ENCODE measurements at regions not wholly inside any gene's neighbourhood (a gene's known extent, or its start where the extent isn't known, plus 50 kb on each side); places are given as distances from the start of the nearest gene placed in this dataset.

DNA sequence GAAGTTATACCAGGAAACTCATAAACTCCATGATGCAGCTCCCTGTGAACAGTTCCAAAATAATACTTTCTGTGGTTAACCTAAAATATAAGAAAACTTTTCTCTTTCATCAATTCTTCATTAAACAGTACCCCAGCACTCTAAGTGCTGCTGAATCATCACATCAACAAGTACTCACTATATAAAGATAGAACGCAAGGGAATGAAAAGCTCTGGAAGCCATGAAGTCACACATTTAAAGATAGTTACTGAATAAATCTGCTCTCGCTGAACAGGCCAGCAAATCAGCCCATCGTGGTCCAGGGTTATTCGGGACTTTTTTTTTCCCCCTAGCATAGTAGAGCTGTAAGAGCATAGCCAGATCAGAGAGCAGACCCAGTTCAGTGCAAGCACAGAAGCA, 254.3 kb downstream of the IPMK start:
- no peak overlapping the region for H3K4me2 ChIP-seq (ENCODE audit: low read length)
- no peaks in the 10 kb centered on the region for H3K9me3 ChIP-seq (ENCODE audit: low read length)
- no peak for TF ChIP-seq EZH2phosphoT487 (IDR thresholded peaks at IDR 0.05; ENCODE audit: borderline replicate concordance, low read depth, low read length)
- TF ChIP-seq CTCF (conservative IDR thresholded peaks at IDR 0.05; ENCODE audit: low read length): no peak
- no peak for DNase-seq (ENCODE audit: low spot score)
- ChIA-PET POLR2A (no interaction called here), CTCF (ENCODE audit: unreplicated experiment) (no interaction called here)
- no peak overlapping the region for H3K27ac ChIP-seq (ENCODE audit: low read depth, low read length, poor library complexity, severe bottlenecking)
- intact Hi-C loops (cut with micrococcal nuclease; ENCODE audit: unreplicated experiment): no loop called here
- H3K4me1 ChIP-seq (ENCODE audit: insufficient read depth, low read length, poor library complexity, severe bottlenecking): no peaks in the 10 kb centered on the region
- no TSS peak for BruUV-seq (replicated peaks)
- H3K4me3 ChIP-seq (ENCODE audit: low read depth, low read length, poor library complexity, severe bottlenecking): no peak overlapping the region
- no peak overlapping the region for H2AFZ ChIP-seq (ENCODE audit: low read length)
- no peaks in the 10 kb centered on the region for H4K20me1 ChIP-seq (ENCODE audit: insufficient read depth, low read length)
- H3K36me3 ChIP-seq (ENCODE audit: insufficient read depth, low read length): no peaks in the 10 kb centered on the region
- H3K9me2 ChIP-seq (ENCODE audit: insufficient read depth, low read length): 0 out of 2 replicates have a peak, but pooled peaks cover 3% of the 10 kb centered on the region
- H3K79me2 ChIP-seq (ENCODE audit: insufficient read depth, low read depth, low read length): no peaks in the 10 kb centered on the region

GRCh38 chr10:58010073-58010702, 257.5 kb downstream of the IPMK start:
- Histone ChIP-seq H3K4me3 (ENCODE audit: low read depth, low read length, poor library complexity, severe bottlenecking) (no peak overlapping the region), H3K4me1 (ENCODE audit: insufficient read depth, low read length, poor library complexity, severe bottlenecking) (no peaks in the 10 kb centered on the region), H3K27ac (ENCODE audit: low read depth, low read length, poor library complexity, severe bottlenecking) (no peak overlapping the region), H4K20me1 (ENCODE audit: insufficient read depth, low read length) (no peaks in the 10 kb centered on the region), H3K9me2 (ENCODE audit: insufficient read depth, low read length) (no peaks in the 10 kb centered on the region), H3K4me2 (ENCODE audit: low read length) (no peak overlapping the region), H3K9me3 (ENCODE audit: low read length) (no peaks in the 10 kb centered on the region), H2AFZ (ENCODE audit: low read length) (no peak overlapping the region), H3K79me2 (ENCODE audit: insufficient read depth, low read depth, low read length) (no peaks in the 10 kb centered on the region), H3K36me3 (ENCODE audit: insufficient read depth, low read length) (no peaks in the 10 kb centered on the region)
- intact Hi-C loops (cut with micrococcal nuclease; ENCODE audit: unreplicated experiment): no loop called here
- DNase-seq (ENCODE audit: low spot score): no peak
- ChIA-PET CTCF (ENCODE audit: unreplicated experiment) (no interaction called here), POLR2A (no interaction called here)
- TF ChIP-seq CTCF (conservative IDR thresholded peaks at IDR 0.05; ENCODE audit: low read length) (no peak), EZH2phosphoT487 (IDR thresholded peaks at IDR 0.05; ENCODE audit: borderline replicate concordance, low read depth, low read length) (no peak)
- no TSS peak for BruUV-seq (replicated peaks)

DNA sequence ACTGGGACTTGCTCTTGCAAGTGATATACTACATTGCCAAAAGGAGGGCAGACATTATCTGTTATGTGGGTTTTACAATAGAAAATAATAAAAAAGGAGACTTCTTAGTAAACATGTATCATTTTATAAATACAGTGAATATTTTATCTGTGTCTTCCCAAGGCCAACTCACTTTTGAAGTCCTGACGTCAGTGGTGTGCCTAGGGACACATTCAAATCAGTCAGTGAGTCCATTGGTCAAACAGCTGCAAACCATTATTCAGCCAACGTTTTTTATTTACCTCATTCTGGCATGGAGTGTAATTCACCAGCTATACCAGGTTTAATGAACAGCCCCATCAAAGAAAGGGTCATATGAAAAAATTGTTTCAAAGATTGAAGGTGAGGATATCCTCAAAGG, 263.7 kb downstream of the IPMK start:
- no peak overlapping the region for H3K27ac ChIP-seq (ENCODE audit: low read depth, low read length, poor library complexity, severe bottlenecking)
- H3K9me3 ChIP-seq (ENCODE audit: low read length): no peaks in the 10 kb centered on the region
- intact Hi-C loops (cut with micrococcal nuclease; ENCODE audit: unreplicated experiment): no loop called here
- no peaks in the 10 kb centered on the region for H3K4me1 ChIP-seq (ENCODE audit: insufficient read depth, low read length, poor library complexity, severe bottlenecking)
- H3K9me2 ChIP-seq (ENCODE audit: insufficient read depth, low read length): no peaks in the 10 kb centered on the region
- H3K4me3 ChIP-seq (ENCODE audit: low read depth, low read length, poor library complexity, severe bottlenecking): no peak overlapping the region
- ChIA-PET POLR2A (interaction anchor here (0.6 kb wide), 1 partner anchor 689 kb away, joined by 3 read pairs; no protein-coding TSS in a partner anchor), CTCF (ENCODE audit: unreplicated experiment) (no interaction called here)
- DNase-seq (ENCODE audit: low spot score): no peak
- H3K4me2 ChIP-seq (ENCODE audit: low read length): no peak overlapping the region
- no peak overlapping the region for H2AFZ ChIP-seq (ENCODE audit: low read length)
- H3K79me2 ChIP-seq (ENCODE audit: insufficient read depth, low read depth, low read length): no peaks in the 10 kb centered on the region
- TF ChIP-seq EZH2phosphoT487 (IDR thresholded peaks at IDR 0.05; ENCODE audit: borderline replicate concordance, low read depth, low read length) (no peak), CTCF (conservative IDR thresholded peaks at IDR 0.05; ENCODE audit: low read length) (no peak)
- H4K20me1 ChIP-seq (ENCODE audit: insufficient read depth, low read length): no peaks in the 10 kb centered on the region
- no peaks in the 10 kb centered on the region for H3K36me3 ChIP-seq (ENCODE audit: insufficient read depth, low read length)
- no TSS peak for BruUV-seq (replicated peaks)
